DND-41 (cell line): ENCODE measurements at regions not wholly inside any gene's neighbourhood (a gene's known extent, or its start where the extent isn't known, plus 50 kb on each side); places are given as distances from the start of the nearest gene placed in this dataset.

ENCODE experiments used
- ATAC-seq: fragments of 200-7000 bp; cut with Tn5 transposase; 3 replicates; pipeline ENCODE4 v1.9.1; 2021; ENCODE audit warnings: low read depth; ENCODE audit not compliant: insufficient read depth
- DNase-seq: peaks from one replicate; pipeline ENCODE4 v3.0.0-alpha.2; 2020
- H2AFZ ChIP-seq: 2 replicates; pipeline ENCODE4 v1.6.0; 2012; ENCODE audit warnings: low read depth, low read length
- H3K27ac ChIP-seq: 2 replicates; pipeline ENCODE4 v1.5.1; 2012; ENCODE audit warnings: low read length, inconsistent platforms
- H3K27me3 ChIP-seq: fragments of 200-600 bp; sonication (generic); 2 replicates; pipeline ENCODE4 v1.6.0; 2012; ENCODE audit warnings: low read length, mild to moderate bottlenecking, inconsistent platforms; ENCODE audit not compliant: insufficient read depth, poor library complexity
- H3K36me3 ChIP-seq: 2 replicates; pipeline ENCODE4 v1.5.1; 2012; ENCODE audit warnings: low read length, inconsistent platforms; ENCODE audit not compliant: insufficient read depth
- H3K4me1 ChIP-seq: 2 replicates; pipeline ENCODE4 v1.5.1; 2012; ENCODE audit warnings: mild to moderate bottlenecking, low read length; ENCODE audit not compliant: insufficient read depth
- H3K4me2 ChIP-seq: 2 replicates; pipeline ENCODE4 v1.6.0; 2012; ENCODE audit warnings: mild to moderate bottlenecking, moderate library complexity, low read length, inconsistent platforms; ENCODE audit not compliant: insufficient read depth
- H3K4me3 ChIP-seq, 2 experiments: fragments of 200-600 bp in 1 of 2; shearing (Covaris generic) in 1 of 2; 2 replicates each; pipeline ENCODE4 v1.5.1; 2012 to 2016; ENCODE audit warnings: inconsistent platforms in 2 of 2, low read length in 2 of 2, mild to moderate bottlenecking in 2 of 2, low read depth in 1 of 2, moderate library complexity in 1 of 2
- H3K79me2 ChIP-seq: 2 replicates; pipeline ENCODE4 v1.6.0; 2012; ENCODE audit warnings: low read length, inconsistent platforms; ENCODE audit not compliant: insufficient read depth
- H3K9ac ChIP-seq: 2 replicates; pipeline ENCODE4 v1.6.0; 2012; ENCODE audit warnings: low read depth, mild to moderate bottlenecking, inconsistent platforms, low read length, moderate library complexity
- H3K9me3 ChIP-seq: 2 replicates; pipeline ENCODE4 v1.5.1; 2012; ENCODE audit warnings: low read length, moderate library complexity, mild to moderate bottlenecking, inconsistent platforms; ENCODE audit not compliant: insufficient read depth, severe bottlenecking
- H4K20me1 ChIP-seq: 2 replicates; pipeline ENCODE4 v1.6.0; 2012; ENCODE audit warnings: low read length; ENCODE audit not compliant: insufficient read depth
- CTCF ChIP-seq: IDR thresholded peaks from 2 replicates; pipeline ENCODE4 v1.5.1; 2012; ENCODE audit warnings: borderline replicate concordance, low read length, moderate library complexity, mild to moderate bottlenecking; ENCODE audit not compliant: poor library complexity, severe bottlenecking; ENCODE audit errors: extremely low read depth
- EZH2 ChIP-seq: IDR thresholded peaks from 3 replicates; pipeline ENCODE4 v1.6.1; 2012; ENCODE audit warnings: borderline replicate concordance, low read depth, mild to moderate bottlenecking, moderate library complexity, low read length, inconsistent platforms; ENCODE audit not compliant: severe bottlenecking

- peak; percentile 23 for DNase-seq
- no peaks in the 10 kb centered on the region for H3K9me3 ChIP-seq
- peaks cover 5% of the 10 kb centered on the region; the same call in 1 of the 2 replicates for H3K4me1 ChIP-seq
- no peaks in the 10 kb centered on the region for H3K36me3 ChIP-seq
- no peak for TF ChIP-seq EZH2
- TF ChIP-seq CTCF: no peak
- no peak overlapping the region for H3K4me2 ChIP-seq
- H3K79me2 ChIP-seq: no peaks in the 10 kb centered on the region
- peak; percentile 65 for ATAC-seq
- no peak overlapping the region for H3K27ac ChIP-seq
- no peaks in the 10 kb centered on the region for H4K20me1 ChIP-seq
- H3K4me3 ChIP-seq: no peak overlapping the region
- no peak overlapping the region for H3K9ac ChIP-seq
- H3K27me3 ChIP-seq: no peaks in the 10 kb centered on the region
- H2AFZ ChIP-seq: 0 out of 2 replicates have a peak overlapping the region, but pooled peaks have one; percentile 20
Measured at GRCh38 chr13:44196196-44196751, 177.3 kb upstream of the SERP2 start.

DNA sequence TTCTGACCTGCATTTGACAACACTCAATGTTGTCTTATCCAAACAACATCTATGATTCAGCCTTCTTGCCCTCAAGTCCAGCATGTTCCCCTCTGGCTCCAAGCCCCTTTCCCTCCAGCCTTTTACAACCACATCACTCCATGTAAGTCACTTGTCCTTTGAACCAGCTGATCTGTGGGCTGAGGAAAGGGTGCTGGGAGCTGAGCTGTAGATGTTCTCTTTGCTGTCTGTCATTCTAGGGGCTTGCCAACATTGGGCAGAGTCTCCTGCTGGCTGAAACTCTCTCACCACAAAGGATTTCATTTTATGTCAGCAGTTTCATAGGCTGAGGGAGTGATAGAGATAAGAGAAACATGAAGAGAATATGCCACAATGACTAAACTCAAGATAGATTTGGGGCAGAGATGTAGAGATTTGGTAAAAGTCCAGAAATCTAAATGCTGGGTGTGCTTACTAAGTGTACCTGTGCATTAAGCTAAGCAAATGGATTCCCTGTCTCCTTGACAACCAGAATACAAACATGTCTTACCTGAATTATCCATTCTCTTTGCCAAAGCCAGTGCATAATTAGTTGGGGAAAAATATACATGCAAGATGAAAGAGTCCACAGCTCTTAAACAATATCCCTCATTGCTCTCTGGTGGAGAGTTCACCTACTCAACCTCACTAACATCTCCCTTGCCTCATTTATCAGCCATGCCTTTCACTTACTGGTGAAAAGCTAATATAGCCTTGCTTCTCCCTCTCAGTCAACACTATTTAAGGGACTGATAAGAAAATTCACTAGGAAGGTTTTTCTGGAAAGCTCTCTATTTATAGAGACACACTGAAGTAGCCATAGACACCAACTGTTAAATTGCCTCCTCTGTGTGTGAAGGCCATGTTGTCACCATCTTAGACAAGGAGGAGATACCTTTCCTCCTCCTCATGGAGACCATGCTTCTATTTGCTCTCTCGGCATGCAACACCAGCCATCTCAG lies 175.5 kb upstream of the SERP2 start:
- Histone ChIP-seq H3K27ac (no peak overlapping the region), H2AFZ (no peak overlapping the region), H3K9ac (no peak overlapping the region), H3K9me3 (no peaks in the 10 kb centered on the region), H3K27me3 (no peaks in the 10 kb centered on the region), H3K4me3 (no peak overlapping the region), H3K36me3 (no peaks in the 10 kb centered on the region), H3K4me1 (peaks cover 5% of the 10 kb centered on the region; the same call in 1 of the 2 replicates), H3K79me2 (no peaks in the 10 kb centered on the region), H3K4me2 (no peak overlapping the region), H4K20me1 (no peaks in the 10 kb centered on the region)
- ATAC-seq: peak; percentile 33; the same call in 1 of the 3 replicates
- TF ChIP-seq EZH2 (no peak), CTCF (no peak)
- DNase-seq: no peak

DNA sequence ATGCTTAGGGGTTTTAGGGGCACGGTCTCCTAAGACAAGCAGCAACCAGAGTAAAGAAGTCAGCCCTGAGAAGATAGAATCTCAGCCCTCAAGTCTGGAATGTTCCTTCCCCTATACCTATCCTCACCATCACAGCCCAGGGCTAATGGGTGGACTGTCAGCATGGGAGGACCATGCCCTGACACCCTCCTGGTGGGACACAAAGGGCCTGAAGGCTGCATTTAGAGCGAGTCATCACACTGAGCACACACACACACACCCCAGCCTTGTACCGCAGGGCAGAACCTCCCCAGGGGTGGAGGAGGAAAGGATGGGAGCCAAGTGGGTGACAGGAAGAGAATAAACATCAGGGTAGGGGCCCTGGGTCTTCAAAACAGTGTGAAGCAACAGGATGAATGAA lies 174.8 kb upstream of the SERP2 start:
- ATAC-seq (no peak), DNase-seq (no peak)
- no peaks in the 10 kb centered on the region for H3K27me3 ChIP-seq
- H3K4me3 ChIP-seq: no peak overlapping the region
- H3K9me3 ChIP-seq: no peaks in the 10 kb centered on the region
- peaks cover 5% of the 10 kb centered on the region; the same call in 1 of the 2 replicates for H3K4me1 ChIP-seq
- H3K79me2 ChIP-seq: no peaks in the 10 kb centered on the region
- no peaks in the 10 kb centered on the region for H3K36me3 ChIP-seq
- H3K4me2 ChIP-seq: no peak overlapping the region
- H3K9ac ChIP-seq: no peak overlapping the region
- H3K27ac ChIP-seq: no peak overlapping the region
- no peak overlapping the region for H2AFZ ChIP-seq
- TF ChIP-seq EZH2 (no peak), CTCF (no peak)
- H4K20me1 ChIP-seq: no peaks in the 10 kb centered on the region
